Thyroid gland (tissue), 4 donors: ENCODE measurements at regions not wholly inside any gene's neighbourhood (a gene's known extent, or its start where the extent isn't known, plus 50 kb on each side); places are given as distances from the start of the nearest gene placed in this dataset.

ENCODE experiments used
- POLR2A ChIP-seq, 2 donors: fragments of 450-650 bp; IDR thresholded peaks; one replicate each; pipeline ENCODE4 v1.6.1; 2017; ENCODE audit warnings: antibody characterized with exemption in 2 of 2, mild to moderate bottlenecking in 2 of 2, moderate library complexity in 1 of 2
- TF ChIP-seq, protein P1 (sequence below), 6 experiments: fragments of 200-600 bp in 3 of 6; fragments of 450-650 bp in 3 of 6; sonication (generic) in 3 of 6; IDR thresholded peaks; one replicate each; pipeline ENCODE4 v1.5.1; 2016 to 2019; ENCODE audit warnings: antibody characterized with exemption in 6 of 6, mild to moderate bottlenecking in 2 of 6, inconsistent platforms in 1 of 6, moderate library complexity in 1 of 6

DNA sequence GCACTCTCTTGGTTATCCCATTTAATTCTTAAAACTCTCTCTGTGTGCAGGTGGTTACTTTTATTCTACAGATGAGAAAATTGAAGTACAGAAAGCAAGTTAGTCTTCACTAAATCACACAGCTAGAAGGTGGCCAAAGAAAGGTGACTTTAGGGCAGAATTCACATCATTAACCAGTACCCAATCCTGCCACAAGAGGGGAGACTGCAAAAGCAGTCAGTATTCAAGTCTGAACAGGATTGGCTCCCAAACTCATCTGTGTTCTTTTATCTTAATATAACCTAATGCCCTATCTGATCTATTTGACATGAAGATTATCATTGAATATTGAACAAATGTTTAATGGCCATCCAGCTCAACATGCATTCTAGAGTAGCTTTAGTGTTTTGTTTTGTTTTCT, 225.3 kb upstream of the FAM83B start:
- TF ChIP-seq, protein P1, sequence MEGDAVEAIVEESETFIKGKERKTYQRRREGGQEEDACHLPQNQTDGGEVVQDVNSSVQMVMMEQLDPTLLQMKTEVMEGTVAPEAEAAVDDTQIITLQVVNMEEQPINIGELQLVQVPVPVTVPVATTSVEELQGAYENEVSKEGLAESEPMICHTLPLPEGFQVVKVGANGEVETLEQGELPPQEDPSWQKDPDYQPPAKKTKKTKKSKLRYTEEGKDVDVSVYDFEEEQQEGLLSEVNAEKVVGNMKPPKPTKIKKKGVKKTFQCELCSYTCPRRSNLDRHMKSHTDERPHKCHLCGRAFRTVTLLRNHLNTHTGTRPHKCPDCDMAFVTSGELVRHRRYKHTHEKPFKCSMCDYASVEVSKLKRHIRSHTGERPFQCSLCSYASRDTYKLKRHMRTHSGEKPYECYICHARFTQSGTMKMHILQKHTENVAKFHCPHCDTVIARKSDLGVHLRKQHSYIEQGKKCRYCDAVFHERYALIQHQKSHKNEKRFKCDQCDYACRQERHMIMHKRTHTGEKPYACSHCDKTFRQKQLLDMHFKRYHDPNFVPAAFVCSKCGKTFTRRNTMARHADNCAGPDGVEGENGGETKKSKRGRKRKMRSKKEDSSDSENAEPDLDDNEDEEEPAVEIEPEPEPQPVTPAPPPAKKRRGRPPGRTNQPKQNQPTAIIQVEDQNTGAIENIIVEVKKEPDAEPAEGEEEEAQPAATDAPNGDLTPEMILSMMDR (IDR thresholded peaks at IDR 0.05): peak; percentile 18 to 49 (median 26)
- TF ChIP-seq POLR2A (IDR thresholded peaks at IDR 0.05): no peak
